H1 (cell line): ENCODE measurements at regions not wholly inside any gene's neighbourhood (a gene's known extent, or its start where the extent isn't known, plus 50 kb on each side); places are given as distances from the start of the nearest gene placed in this dataset.

ENCODE experiments used
- CTCF ChIA-PET: fragments of 300-600 bp; sonication (Branson Sonifier 250); formaldehyde crosslinking; loops from one replicate; lab custom pipeline; 2021; ENCODE audit not compliant: partially characterized antibody; lab: Charles Lee
- POLR2A ChIA-PET: fragments of 300-600 bp; sonication (Branson Sonifier 250); formaldehyde crosslinking; loops from one replicate; lab custom pipeline; 2021; ENCODE audit warnings: inconsistent platforms; ENCODE audit not compliant: partially characterized antibody; lab: Charles Lee
- DNase-seq, 2 experiments: peaks; one replicate each; pipeline versions ENCODE4 v3.0.0 to v3.0.0-alpha.2; 2010 to 2022; ENCODE audit warnings: low spot score in 2 of 2, low read depth in 1 of 2, mixed read lengths in 1 of 2
- FAIRE-seq: peaks from 2 replicates; lab custom pipeline; 2011; peaks lifted over from hg19 to GRCh38; lab: Jason Lieb, UNC
- H2AFZ ChIP-seq: 2 replicates; pipeline ENCODE4 v1.8.1; 2012; ENCODE audit warnings: low read length, inconsistent platforms
- H2AK5ac ChIP-seq: 2 replicates; pipeline ENCODE4 v1.6.1; 2013; ENCODE audit warnings: low read depth, low read length
- H2BK120ac ChIP-seq: replicated peaks from 2 replicates; pipeline ENCODE3; 2013; ENCODE audit warnings: low read depth, low read length, inconsistent platforms
- H2BK12ac ChIP-seq: 2 replicates; pipeline ENCODE4 v1.6.1; 2013; ENCODE audit warnings: low read depth, low read length
- H2BK15ac ChIP-seq: 2 replicates; pipeline ENCODE4 v1.6.1; 2013; ENCODE audit warnings: low read length
- H2BK20ac ChIP-seq: 2 replicates; pipeline ENCODE4 v1.6.1; 2013; ENCODE audit warnings: low read length
- H2BK5ac ChIP-seq: 2 replicates; pipeline ENCODE4 v1.6.1; 2013; ENCODE audit warnings: low read depth, low read length
- H3K14ac ChIP-seq: 2 replicates; pipeline ENCODE4 v1.6.1; 2013; ENCODE audit warnings: inconsistent platforms; ENCODE audit not compliant: insufficient read length
- H3K18ac ChIP-seq: 2 replicates; pipeline ENCODE4 v1.6.1; 2013; ENCODE audit warnings: low read length; ENCODE audit errors: extremely low read depth
- H3K23ac ChIP-seq: 2 replicates; pipeline ENCODE4 v1.6.1; 2013; ENCODE audit warnings: inconsistent platforms; ENCODE audit not compliant: insufficient read length
- H3K23me2 ChIP-seq: 2 replicates; pipeline ENCODE4 v1.6.1; 2013; ENCODE audit warnings: low read depth, low read length
- H3K27ac ChIP-seq: 2 replicates; pipeline ENCODE4 v1.6.1; 2011; ENCODE audit warnings: low read depth, low read length, inconsistent platforms
- H3K27me3 ChIP-seq, 4 experiments: replicated peaks in 1 of 4; 1 replicate in 1 of 4; 2 replicates in 3 of 4; pipeline versions ENCODE4 v1.6.1 to v1.8.1; 2011 to 2013; ENCODE audit warnings: low read length in 3 of 4, mild to moderate bottlenecking in 3 of 4, inconsistent platforms in 2 of 4, mixed read lengths in 2 of 4, moderate library complexity in 1 of 4; ENCODE audit not compliant: control insufficient read depth in 3 of 4, insufficient read depth in 3 of 4; ENCODE audit errors: extremely low read depth in 1 of 4
- H3K36me3 ChIP-seq, 4 experiments: 2 replicates each; pipeline versions ENCODE4 v1.6.1 to v1.8.1; 2011 to 2013; ENCODE audit warnings: mild to moderate bottlenecking in 4 of 4, low read length in 3 of 4, moderate library complexity in 2 of 4, control low read depth in 1 of 4, inconsistent platforms in 1 of 4; ENCODE audit not compliant: insufficient read depth in 4 of 4, control insufficient read depth in 2 of 4
- H3K4ac ChIP-seq: replicated peaks from 2 replicates; pipeline ENCODE3; 2013; ENCODE audit warnings: low read length, low read depth, mixed read lengths, inconsistent platforms; ENCODE audit not compliant: insufficient read length
- H3K4me1 ChIP-seq, 4 experiments: replicated peaks in 1 of 4; 1 replicate in 1 of 4; 2 replicates in 3 of 4; pipeline versions ENCODE4 v1.6.1 to v1.8.1; 2011 to 2013; ENCODE audit warnings: low read length in 3 of 4, inconsistent platforms in 2 of 4, mixed read lengths in 1 of 4; ENCODE audit not compliant: insufficient read depth in 4 of 4, control insufficient read depth in 3 of 4
- H3K4me2 ChIP-seq, 2 experiments: 2 replicates each; pipeline versions ENCODE4 v1.6.1 to v1.8.1; 2011 to 2013; ENCODE audit warnings: low read depth in 2 of 2, low read length in 2 of 2, control low read depth in 1 of 2, inconsistent platforms in 1 of 2, mild to moderate bottlenecking in 1 of 2; ENCODE audit not compliant: insufficient read depth in 1 of 2
- H3K4me3 ChIP-seq, 4 experiments: fragments of 200-600, 300-600 bp in 1 of 4; sonication (generic), shearing (Covaris generic), sonication (Bioruptor Twin) in 1 of 4; 2 replicates each; pipeline versions ENCODE4 v1.5.1 to v1.8.1; 2011 to 2016; ENCODE audit warnings: low read length in 4 of 4, low read depth in 3 of 4, control low read depth in 2 of 4, inconsistent platforms in 2 of 4, mild to moderate bottlenecking in 2 of 4, mixed read lengths in 1 of 4, moderate library complexity in 1 of 4; ENCODE audit not compliant: insufficient read depth in 2 of 4; ENCODE audit errors: extremely low read depth in 1 of 4
- H3K56ac ChIP-seq: replicated peaks from 2 replicates; pipeline ENCODE3; 2013; ENCODE audit warnings: low read depth, mild to moderate bottlenecking, mixed read lengths, low read length, inconsistent platforms; ENCODE audit not compliant: insufficient read length
- H3K79me1 ChIP-seq: 2 replicates; pipeline ENCODE4 v1.6.1; 2013; ENCODE audit warnings: low read depth, low read length, control low read depth
- H3K79me2 ChIP-seq, 2 experiments: 2 replicates each; pipeline versions ENCODE4 v1.6.1 to v1.8.1; 2012 to 2013; ENCODE audit warnings: low read length in 2 of 2, mild to moderate bottlenecking in 2 of 2, inconsistent platforms in 1 of 2; ENCODE audit not compliant: insufficient read depth in 2 of 2, control insufficient read depth in 1 of 2
- H3K9ac ChIP-seq, 4 experiments: replicated peaks in 1 of 4; 1 replicate in 1 of 4; 2 replicates in 3 of 4; pipeline versions ENCODE4 v1.6.1 to v1.8.1; 2011 to 2013; ENCODE audit warnings: low read depth in 3 of 4, low read length in 3 of 4, control low read depth in 2 of 4, mild to moderate bottlenecking in 2 of 4, moderate library complexity in 2 of 4, inconsistent platforms in 1 of 4; ENCODE audit errors: extremely low read depth in 1 of 4
- H3K9me3 ChIP-seq, 2 experiments: 2 replicates each; pipeline versions ENCODE4 v1.6.1 to v1.8.1; 2012 to 2013; ENCODE audit warnings: mild to moderate bottlenecking in 2 of 2, moderate library complexity in 2 of 2, control low read depth in 1 of 2, inconsistent platforms in 1 of 2, low read depth in 1 of 2, low read length in 1 of 2, mixed read lengths in 1 of 2; ENCODE audit not compliant: insufficient read depth in 2 of 2
- H4K20me1 ChIP-seq, 2 experiments: replicated peaks in 1 of 2; 2 replicates each; pipeline versions ENCODE3 to v1.8.1; 2011 to 2013; ENCODE audit warnings: inconsistent platforms in 2 of 2, low read length in 2 of 2, mild to moderate bottlenecking in 1 of 2; ENCODE audit not compliant: insufficient read depth in 2 of 2, control insufficient read depth in 1 of 2
- H4K5ac ChIP-seq: 2 replicates; pipeline ENCODE4 v1.6.1; 2013; ENCODE audit warnings: low read length, low read depth, mixed read lengths, inconsistent platforms; ENCODE audit not compliant: insufficient read length
- H4K8ac ChIP-seq: 2 replicates; pipeline ENCODE4 v1.8.0; 2013; ENCODE audit warnings: mild to moderate bottlenecking, moderate library complexity, low read length, inconsistent platforms; ENCODE audit not compliant: insufficient read depth; ENCODE audit errors: extremely low read depth
- H4K91ac ChIP-seq: replicated peaks from 2 replicates; pipeline ENCODE3; 2013; ENCODE audit warnings: low read length, mixed read lengths, inconsistent platforms; ENCODE audit not compliant: insufficient read length
- CHD2 ChIP-seq: IDR thresholded peaks from 2 replicates; pipeline ENCODE4 v1.6.1; 2012; ENCODE audit warnings: low read length, improper control_type of control experiment
- EZH2 ChIP-seq: fragments of 200-600 bp; sonication (generic); IDR thresholded peaks from 2 replicates; pipeline ENCODE4 v1.7.1; 2012; ENCODE audit warnings: low read depth, mild to moderate bottlenecking, moderate library complexity, low read length, inconsistent platforms; ENCODE audit not compliant: severe bottlenecking
- FOSL1 ChIP-seq: IDR thresholded peaks from 2 replicates; pipeline ENCODE4 v1.6.1; 2011; ENCODE audit warnings: mild to moderate bottlenecking, low read depth, low read length, moderate library complexity; ENCODE audit not compliant: insufficient read depth
- GTF2F1 ChIP-seq: IDR thresholded peaks from 2 replicates; pipeline ENCODE4 v1.6.1; 2012; ENCODE audit warnings: low read depth, low read length, improper control_type of control experiment, borderline replicate concordance
- HDAC2 ChIP-seq, 2 experiments: fragments of 300-600 bp in 1 of 2; sonication (generic) in 1 of 2; IDR thresholded peaks; 2 replicates each; pipeline ENCODE4 v1.6.1; 2011 to 2012; ENCODE audit warnings: low read depth in 2 of 2, low read length in 2 of 2, mild to moderate bottlenecking in 2 of 2, moderate library complexity in 2 of 2, borderline replicate concordance in 1 of 2, inconsistent platforms in 1 of 2
- KDM4A ChIP-seq: IDR thresholded peaks from one replicate; pipeline ENCODE4 v1.7.1; 2012; ENCODE audit warnings: low read depth, mild to moderate bottlenecking, moderate library complexity, low read length, inconsistent platforms; ENCODE audit not compliant: severe bottlenecking
- NRF1 ChIP-seq: IDR thresholded peaks from 2 replicates; pipeline ENCODE4 v1.6.1; 2011; ENCODE audit warnings: mild to moderate bottlenecking, low read depth, low read length, improper control_type of control experiment
- RXRA ChIP-seq: IDR thresholded peaks from 2 replicates; pipeline ENCODE4 v1.6.1; 2011; ENCODE audit warnings: low read depth, mild to moderate bottlenecking, low read length, moderate library complexity; ENCODE audit not compliant: insufficient read depth
- SIX5 ChIP-seq: IDR thresholded peaks from 2 replicates; pipeline ENCODE4 v1.6.1; 2011; ENCODE audit warnings: mild to moderate bottlenecking, low read depth, low read length
- SP1 ChIP-seq: IDR thresholded peaks from 2 replicates; pipeline ENCODE4 v1.6.1; 2011; ENCODE audit warnings: low read depth, low read length
- SRF ChIP-seq: IDR thresholded peaks from 2 replicates; pipeline ENCODE4 v1.6.1; 2011; ENCODE audit warnings: mild to moderate bottlenecking, low read depth, low read length, moderate library complexity
- SUZ12 ChIP-seq: fragments of 200-600 bp; sonication (generic); IDR thresholded peaks from 2 replicates; pipeline ENCODE4 v1.6.1; 2012; ENCODE audit warnings: mild to moderate bottlenecking, inconsistent platforms, low read length, moderate library complexity, mixed read lengths
- TCF12 ChIP-seq: IDR thresholded peaks from 2 replicates; pipeline ENCODE4 v1.6.1; 2011; ENCODE audit warnings: low read depth, mild to moderate bottlenecking, low read length
- YY1 ChIP-seq: IDR thresholded peaks from 2 replicates; pipeline ENCODE4 v1.6.1; 2011; ENCODE audit warnings: low read depth, mild to moderate bottlenecking, low read length
- WGBS, 2 experiments: shearing (Covaris generic) in 1 of 2; methylation state at CpG; one replicate each; pipeline versions ENCODE4 v1.1.6 to v1.1.7; 2013 to 2015; ENCODE audit warnings: low lambda C conversion rate in 2 of 2, mixed read lengths in 2 of 2, inconsistent platforms in 1 of 2, low coverage in 1 of 2, missing lambda C conversion rate in 1 of 2; ENCODE audit not compliant: insufficient replicate concordance in 2 of 2, insufficient coverage in 1 of 2, insufficient read length in 1 of 2; ENCODE audit errors: extremely low coverage in 1 of 2, missing lambda C conversion rate in 1 of 2; 5-methylcytosine and 5-hydroxymethylcytosine counted together
- TF ChIP-seq, protein P1 (sequence below): IDR thresholded peaks from 2 replicates; pipeline ENCODE4 v1.6.1; 2011; ENCODE audit warnings: low read length, improper control_type of control experiment

DNA sequence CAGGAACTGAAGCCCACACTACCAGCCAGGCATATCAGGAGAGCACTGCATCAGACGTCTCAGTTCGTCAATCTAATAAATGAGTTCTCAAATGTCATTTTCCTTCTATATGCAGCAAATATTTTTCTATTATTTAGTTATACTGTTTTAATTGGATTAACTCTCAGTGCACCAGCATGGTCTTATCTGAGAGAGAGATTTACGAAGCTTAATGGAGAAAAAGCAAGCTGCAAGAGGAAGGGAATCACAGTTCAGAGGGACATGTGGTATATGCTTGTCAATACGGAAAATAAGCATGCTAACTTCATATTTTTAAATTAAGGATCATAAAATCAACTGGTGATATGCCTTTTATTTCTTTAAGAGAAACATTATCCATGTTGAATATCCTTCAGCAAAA, 213.1 kb upstream of the NECTIN3 start:
- DNase-seq (no peak), FAIRE-seq (no peak)
- no peak overlapping the region for H3K4me3 ChIP-seq
- no peak overlapping the region for H4K8ac ChIP-seq
- H3K4me1 ChIP-seq: no peaks in the 10 kb centered on the region
- H4K91ac ChIP-seq: no peak overlapping the region
- H2AK5ac ChIP-seq: no peak overlapping the region
- no peak overlapping the region for H4K5ac ChIP-seq
- no peak overlapping the region for H2BK15ac ChIP-seq
- no peak overlapping the region for H2AFZ ChIP-seq
- no peaks in the 10 kb centered on the region for H3K79me1 ChIP-seq
- POLR2A ChIA-PET: no interaction called here
- no peaks in the 10 kb centered on the region for H3K36me3 ChIP-seq
- H3K23ac ChIP-seq: no peak overlapping the region
- H3K56ac ChIP-seq: no peak overlapping the region
- no peaks in the 10 kb centered on the region for H3K9me3 ChIP-seq
- no peaks in the 10 kb centered on the region for H3K27me3 ChIP-seq
- no peak overlapping the region for H3K4ac ChIP-seq
- H3K18ac ChIP-seq: no peak overlapping the region
- WGBS, 2 experiments: 87% methylated on average over 4 of the region's 4 CpGs; no CpG with 5 or more reads in 1 of the 2 experiments
- H3K27ac ChIP-seq: no peak overlapping the region
- no peaks in the 10 kb centered on the region for H4K20me1 ChIP-seq
- no peak overlapping the region for H2BK12ac ChIP-seq
- H3K14ac ChIP-seq: no peak overlapping the region
- CTCF ChIA-PET: no interaction called here
- H2BK120ac ChIP-seq: no peak overlapping the region
- H2BK20ac ChIP-seq: no peak overlapping the region
- no peak overlapping the region for H2BK5ac ChIP-seq
- H3K79me2 ChIP-seq: no peaks in the 10 kb centered on the region
- no peak overlapping the region for H3K9ac ChIP-seq
- H3K4me2 ChIP-seq: no peak overlapping the region
- no peaks in the 10 kb centered on the region for H3K23me2 ChIP-seq
- TF ChIP-seq CHD2 (no peak), SIX5 (no peak), KDM4A (no peak), YY1 (no peak), TCF12 (no peak), SUZ12 (no peak), GTF2F1 (no peak), HDAC2 (IDR thresholded peaks at IDR 0.05; ENCODE audit: borderline replicate concordance in 1 of 2, low read depth in 2 of 2, low read length in 2 of 2) (no peak), SRF (no peak), FOSL1 (no peak), NRF1 (no peak), RXRA (no peak), SP1 (no peak), EZH2 (no peak)
- TF ChIP-seq, protein P1, sequence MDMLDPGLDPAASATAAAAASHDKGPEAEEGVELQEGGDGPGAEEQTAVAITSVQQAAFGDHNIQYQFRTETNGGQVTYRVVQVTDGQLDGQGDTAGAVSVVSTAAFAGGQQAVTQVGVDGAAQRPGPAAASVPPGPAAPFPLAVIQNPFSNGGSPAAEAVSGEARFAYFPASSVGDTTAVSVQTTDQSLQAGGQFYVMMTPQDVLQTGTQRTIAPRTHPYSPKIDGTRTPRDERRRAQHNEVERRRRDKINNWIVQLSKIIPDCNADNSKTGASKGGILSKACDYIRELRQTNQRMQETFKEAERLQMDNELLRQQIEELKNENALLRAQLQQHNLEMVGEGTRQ: no peak
